MM.1S (cell line): ENCODE measurements at regions not wholly inside any gene's neighbourhood (a gene's known extent, or its start where the extent isn't known, plus 50 kb on each side); places are given as distances from the start of the nearest gene placed in this dataset.
A peak's percentile ranks its signal among the peaks of the same experiment; 100 is the strongest.

Experiments used
- DNase-seq: peaks from one replicate; pipeline ENCODE4 v3.0.0-alpha.2; 2015
- H2AFZ ChIP-seq: fragments of 300-600 bp; sonication (generic); 2 replicates; pipeline ENCODE4 v1.6.0; 2016; ENCODE audit warnings: antibody characterized with exemption, low read length
- H3F3A ChIP-seq: fragments of 300-600 bp; sonication (generic); 2 replicates; pipeline ENCODE4 v1.6.1; 2016; ENCODE audit warnings: mild to moderate bottlenecking, antibody characterized with exemption, low read length, moderate library complexity, mixed read lengths; ENCODE audit not compliant: insufficient read depth
- H3K27ac ChIP-seq: fragments of 300-600 bp; sonication (generic); 2 replicates; pipeline ENCODE4 v1.5.1; 2016; ENCODE audit warnings: mild to moderate bottlenecking, low read length
- H3K27me3 ChIP-seq: fragments of 300-600 bp; sonication (generic); replicated peaks from 2 replicates; pipeline ENCODE4 v1.6.0; 2016; ENCODE audit warnings: low read length; ENCODE audit not compliant: insufficient read depth
- H3K36me3 ChIP-seq: fragments of 300-600 bp; sonication (generic); replicated peaks from 2 replicates; pipeline ENCODE4 v1.6.1; 2016; ENCODE audit warnings: mild to moderate bottlenecking, low read length, mixed read lengths; ENCODE audit not compliant: insufficient read depth
- H3K4me1 ChIP-seq: fragments of 300-600 bp; sonication (generic); 2 replicates; pipeline ENCODE4 v1.6.1; 2016; ENCODE audit warnings: low read length, mixed read lengths
- H3K4me2 ChIP-seq: fragments of 300-600 bp; sonication (generic); 2 replicates; pipeline ENCODE4 v1.6.0; 2016; ENCODE audit warnings: low read depth, low read length
- H3K4me3 ChIP-seq: fragments of 300-600 bp; sonication (generic); 2 replicates; pipeline ENCODE4 v1.5.1; 2016; ENCODE audit warnings: low read length, mixed read lengths
- H3K79me2 ChIP-seq: fragments of 300-600 bp; sonication (generic); 2 replicates; pipeline ENCODE4 v1.6.1; 2016; ENCODE audit warnings: mixed run types, low read length, mixed read lengths
- H3K9ac ChIP-seq: fragments of 300-600 bp; sonication (generic); 2 replicates; pipeline ENCODE4 v1.6.1; 2016; ENCODE audit warnings: low read length, mixed read lengths
- H3K9me2 ChIP-seq: fragments of 300-600 bp; sonication (generic); replicated peaks from 2 replicates; pipeline ENCODE4 v1.6.1; 2016; ENCODE audit warnings: mild to moderate bottlenecking, low read length, mixed read lengths; ENCODE audit not compliant: insufficient read depth
- H3K9me3 ChIP-seq: fragments of 300-600 bp; sonication (generic); replicated peaks from 2 replicates; pipeline ENCODE4 v1.6.1; 2016; ENCODE audit warnings: mild to moderate bottlenecking, low read length, mixed read lengths; ENCODE audit not compliant: insufficient read depth
- H4K20me1 ChIP-seq: fragments of 300-600 bp; sonication (generic); 2 replicates; pipeline ENCODE4 v1.6.1; 2016; ENCODE audit warnings: mild to moderate bottlenecking, low read length, moderate library complexity, mixed read lengths; ENCODE audit not compliant: insufficient read depth
- EZH2 ChIP-seq: fragments of 300-600 bp; sonication (generic); optimal IDR thresholded peaks from 2 replicates; pipeline ENCODE3; 2017; ENCODE audit warnings: low read depth, mild to moderate bottlenecking, antibody characterized with exemption, low read length, mixed read lengths
- EZH2phosphoT487 ChIP-seq: fragments of 300-600 bp; sonication (generic); IDR thresholded peaks from 2 replicates; pipeline ENCODE4 v1.6.1; 2018; ENCODE audit warnings: antibody characterized with exemption, low read length
- TF ChIP-seq, protein P1 (sequence below): fragments of 300-600 bp; sonication (generic); IDR thresholded peaks from 2 replicates; pipeline ENCODE4 v1.5.1; 2016; ENCODE audit warnings: antibody characterized with exemption, low read length, mixed read lengths

- H3K9me2 ChIP-seq, result no peaks in the 10 kb centered on the region
- TF ChIP-seq EZH2phosphoT487 (no peak), EZH2 (no peak)
- TF ChIP-seq, protein P1, sequence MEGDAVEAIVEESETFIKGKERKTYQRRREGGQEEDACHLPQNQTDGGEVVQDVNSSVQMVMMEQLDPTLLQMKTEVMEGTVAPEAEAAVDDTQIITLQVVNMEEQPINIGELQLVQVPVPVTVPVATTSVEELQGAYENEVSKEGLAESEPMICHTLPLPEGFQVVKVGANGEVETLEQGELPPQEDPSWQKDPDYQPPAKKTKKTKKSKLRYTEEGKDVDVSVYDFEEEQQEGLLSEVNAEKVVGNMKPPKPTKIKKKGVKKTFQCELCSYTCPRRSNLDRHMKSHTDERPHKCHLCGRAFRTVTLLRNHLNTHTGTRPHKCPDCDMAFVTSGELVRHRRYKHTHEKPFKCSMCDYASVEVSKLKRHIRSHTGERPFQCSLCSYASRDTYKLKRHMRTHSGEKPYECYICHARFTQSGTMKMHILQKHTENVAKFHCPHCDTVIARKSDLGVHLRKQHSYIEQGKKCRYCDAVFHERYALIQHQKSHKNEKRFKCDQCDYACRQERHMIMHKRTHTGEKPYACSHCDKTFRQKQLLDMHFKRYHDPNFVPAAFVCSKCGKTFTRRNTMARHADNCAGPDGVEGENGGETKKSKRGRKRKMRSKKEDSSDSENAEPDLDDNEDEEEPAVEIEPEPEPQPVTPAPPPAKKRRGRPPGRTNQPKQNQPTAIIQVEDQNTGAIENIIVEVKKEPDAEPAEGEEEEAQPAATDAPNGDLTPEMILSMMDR, result no peak
- H3K27ac ChIP-seq, result peak overlapping the region; percentile 15; the same call in 1 of the 2 replicates
- H4K20me1 ChIP-seq, result no peaks in the 10 kb centered on the region
- H3K27me3 ChIP-seq, result no peaks in the 10 kb centered on the region
- no peak overlapping the region for H3K4me3 ChIP-seq
- no peaks in the 10 kb centered on the region for H3K79me2 ChIP-seq
- DNase-seq, result peak; percentile 84
- H3K9ac ChIP-seq, result no peak overlapping the region
- H3K4me2 ChIP-seq, result peak overlapping the region; percentile 19; the same call in 1 of the 2 replicates
- H3F3A ChIP-seq, result no peaks in the 10 kb centered on the region
- H3K4me1 ChIP-seq, result peaks cover 13% of the 10 kb centered on the region
- no peak overlapping the region for H2AFZ ChIP-seq
- no peaks in the 10 kb centered on the region for H3K36me3 ChIP-seq
- H3K9me3 ChIP-seq, result no peaks in the 10 kb centered on the region
Observed at GRCh38 chr7:34322841-34323240, 335.2 kb upstream of the NPSR1 start.

DNA sequence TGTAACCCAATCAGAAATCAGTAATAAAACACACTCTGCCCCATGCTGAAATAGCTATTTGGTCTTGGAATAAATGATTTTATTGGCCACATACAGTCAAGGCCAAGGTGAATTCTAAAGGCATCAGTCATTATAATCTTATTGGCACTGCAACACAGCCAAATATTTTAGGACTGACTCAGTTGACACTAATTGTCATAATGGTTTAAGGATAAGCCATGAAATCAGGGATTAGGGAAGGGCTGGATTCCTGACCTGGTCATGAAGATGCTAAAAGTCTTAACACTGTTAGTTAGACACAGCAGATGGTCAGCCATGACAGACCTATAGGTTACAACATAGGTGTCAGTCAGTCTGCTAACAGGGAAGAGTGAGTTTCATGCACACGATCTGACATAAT is 330.3 kb upstream of the NPSR1 start:
- H3K79me2 ChIP-seq, result no peaks in the 10 kb centered on the region
- no peaks in the 10 kb centered on the region for H3K27me3 ChIP-seq
- H3K9me3 ChIP-seq, result no peaks in the 10 kb centered on the region
- H3K9ac ChIP-seq, result no peak overlapping the region
- H3K4me3 ChIP-seq, result no peak overlapping the region
- H3K4me2 ChIP-seq, result no peak overlapping the region
- DNase-seq, result no peak
- no peaks in the 10 kb centered on the region for H3F3A ChIP-seq
- no peaks in the 10 kb centered on the region for H3K9me2 ChIP-seq
- peaks cover 5% of the 10 kb centered on the region for H3K4me1 ChIP-seq
- no peak overlapping the region for H2AFZ ChIP-seq
- no peak for TF ChIP-seq EZH2
- TF ChIP-seq EZH2phosphoT487, result no peak
- TF ChIP-seq, protein P1, result no peak
- no peaks in the 10 kb centered on the region for H4K20me1 ChIP-seq
- no peak overlapping the region for H3K27ac ChIP-seq
- no peaks in the 10 kb centered on the region for H3K36me3 ChIP-seq

DNA sequence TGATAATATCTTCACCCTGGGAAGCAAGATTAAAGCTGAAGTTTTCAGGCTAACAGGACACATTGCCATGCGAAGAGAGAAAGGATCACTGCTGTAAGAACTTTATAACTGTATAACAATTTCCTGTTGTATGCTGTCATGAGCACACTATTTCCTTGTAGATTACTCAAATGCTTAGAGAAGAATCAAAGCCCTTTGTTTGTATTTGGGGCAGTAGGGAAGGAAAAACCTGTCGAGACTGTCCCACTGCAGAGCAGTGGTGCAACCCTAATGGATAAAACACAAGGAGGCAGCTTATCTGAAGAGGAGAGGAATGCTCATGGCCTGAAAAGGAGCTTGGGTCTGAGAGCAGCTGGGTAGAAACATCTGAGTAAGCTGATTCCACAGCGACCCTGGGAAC is 327.7 kb upstream of the NPSR1 start:
- Histone ChIP-seq H3K4me1 (no peaks in the 10 kb centered on the region), H3F3A (no peaks in the 10 kb centered on the region), H3K4me3 (no peak overlapping the region), H3K9me2 (no peaks in the 10 kb centered on the region), H4K20me1 (no peaks in the 10 kb centered on the region), H2AFZ (no peak overlapping the region), H3K27me3 (no peaks in the 10 kb centered on the region), H3K9me3 (no peaks in the 10 kb centered on the region), H3K4me2 (no peak overlapping the region), H3K79me2 (no peaks in the 10 kb centered on the region), H3K36me3 (no peaks in the 10 kb centered on the region), H3K9ac (no peak overlapping the region), H3K27ac (no peak overlapping the region)
- no peak for TF ChIP-seq EZH2
- TF ChIP-seq, protein P1, result no peak
- DNase-seq, result no peak
